H1 (cell line): ENCODE measurements at regions not wholly inside any gene's neighbourhood (a gene's known extent, or its start where the extent isn't known, plus 50 kb on each side); places are given as distances from the start of the nearest gene placed in this dataset.

Experiments used
- CTCF ChIA-PET: fragments of 300-600 bp; sonication (Branson Sonifier 250); formaldehyde crosslinking; loops from one replicate; lab custom pipeline; 2021; ENCODE audit not compliant: partially characterized antibody; lab: Charles Lee
- POLR2A ChIA-PET: fragments of 300-600 bp; sonication (Branson Sonifier 250); formaldehyde crosslinking; loops from one replicate; lab custom pipeline; 2021; ENCODE audit warnings: inconsistent platforms; ENCODE audit not compliant: partially characterized antibody; lab: Charles Lee
- DNase-seq, 2 experiments: peaks; one replicate each; pipeline versions ENCODE4 v3.0.0 to v3.0.0-alpha.2; 2010 to 2022; ENCODE audit warnings: low spot score in 2 of 2, low read depth in 1 of 2, mixed read lengths in 1 of 2
- FAIRE-seq: peaks from 2 replicates; lab custom pipeline; 2011; peaks lifted over from hg19 to GRCh38; lab: Jason Lieb, UNC
- H2AFZ ChIP-seq: 2 replicates; pipeline ENCODE4 v1.8.1; 2012; ENCODE audit warnings: low read length, inconsistent platforms
- H2AK5ac ChIP-seq: 2 replicates; pipeline ENCODE4 v1.6.1; 2013; ENCODE audit warnings: low read depth, low read length
- H2BK120ac ChIP-seq: replicated peaks from 2 replicates; pipeline ENCODE3; 2013; ENCODE audit warnings: low read depth, low read length, inconsistent platforms
- H2BK12ac ChIP-seq: 2 replicates; pipeline ENCODE4 v1.6.1; 2013; ENCODE audit warnings: low read depth, low read length
- H2BK15ac ChIP-seq: 2 replicates; pipeline ENCODE4 v1.6.1; 2013; ENCODE audit warnings: low read length
- H2BK20ac ChIP-seq: 2 replicates; pipeline ENCODE4 v1.6.1; 2013; ENCODE audit warnings: low read length
- H2BK5ac ChIP-seq: 2 replicates; pipeline ENCODE4 v1.6.1; 2013; ENCODE audit warnings: low read depth, low read length
- H3K14ac ChIP-seq: 2 replicates; pipeline ENCODE4 v1.6.1; 2013; ENCODE audit warnings: inconsistent platforms; ENCODE audit not compliant: insufficient read length
- H3K18ac ChIP-seq: 2 replicates; pipeline ENCODE4 v1.6.1; 2013; ENCODE audit warnings: low read length; ENCODE audit errors: extremely low read depth
- H3K23ac ChIP-seq: 2 replicates; pipeline ENCODE4 v1.6.1; 2013; ENCODE audit warnings: inconsistent platforms; ENCODE audit not compliant: insufficient read length
- H3K23me2 ChIP-seq: 2 replicates; pipeline ENCODE4 v1.6.1; 2013; ENCODE audit warnings: low read depth, low read length
- H3K27ac ChIP-seq: 2 replicates; pipeline ENCODE4 v1.6.1; 2011; ENCODE audit warnings: low read depth, low read length, inconsistent platforms
- H3K27me3 ChIP-seq, 4 experiments: replicated peaks in 1 of 4; 1 replicate in 1 of 4; 2 replicates in 3 of 4; pipeline versions ENCODE4 v1.6.1 to v1.8.1; 2011 to 2013; ENCODE audit warnings: low read length in 3 of 4, mild to moderate bottlenecking in 3 of 4, inconsistent platforms in 2 of 4, mixed read lengths in 2 of 4, moderate library complexity in 1 of 4; ENCODE audit not compliant: control insufficient read depth in 3 of 4, insufficient read depth in 3 of 4; ENCODE audit errors: extremely low read depth in 1 of 4
- H3K36me3 ChIP-seq, 4 experiments: 2 replicates each; pipeline versions ENCODE4 v1.6.1 to v1.8.1; 2011 to 2013; ENCODE audit warnings: mild to moderate bottlenecking in 4 of 4, low read length in 3 of 4, moderate library complexity in 2 of 4, control low read depth in 1 of 4, inconsistent platforms in 1 of 4; ENCODE audit not compliant: insufficient read depth in 4 of 4, control insufficient read depth in 2 of 4
- H3K4ac ChIP-seq: replicated peaks from 2 replicates; pipeline ENCODE3; 2013; ENCODE audit warnings: low read length, low read depth, mixed read lengths, inconsistent platforms; ENCODE audit not compliant: insufficient read length
- H3K4me1 ChIP-seq, 4 experiments: replicated peaks in 1 of 4; 1 replicate in 1 of 4; 2 replicates in 3 of 4; pipeline versions ENCODE4 v1.6.1 to v1.8.1; 2011 to 2013; ENCODE audit warnings: low read length in 3 of 4, inconsistent platforms in 2 of 4, mixed read lengths in 1 of 4; ENCODE audit not compliant: insufficient read depth in 4 of 4, control insufficient read depth in 3 of 4
- H3K4me2 ChIP-seq, 2 experiments: 2 replicates each; pipeline versions ENCODE4 v1.6.1 to v1.8.1; 2011 to 2013; ENCODE audit warnings: low read depth in 2 of 2, low read length in 2 of 2, control low read depth in 1 of 2, inconsistent platforms in 1 of 2, mild to moderate bottlenecking in 1 of 2; ENCODE audit not compliant: insufficient read depth in 1 of 2
- H3K4me3 ChIP-seq, 4 experiments: fragments of 200-600, 300-600 bp in 1 of 4; sonication (generic), shearing (Covaris generic), sonication (Bioruptor Twin) in 1 of 4; 2 replicates each; pipeline versions ENCODE4 v1.5.1 to v1.8.1; 2011 to 2016; ENCODE audit warnings: low read length in 4 of 4, low read depth in 3 of 4, control low read depth in 2 of 4, inconsistent platforms in 2 of 4, mild to moderate bottlenecking in 2 of 4, mixed read lengths in 1 of 4, moderate library complexity in 1 of 4; ENCODE audit not compliant: insufficient read depth in 2 of 4; ENCODE audit errors: extremely low read depth in 1 of 4
- H3K56ac ChIP-seq: replicated peaks from 2 replicates; pipeline ENCODE3; 2013; ENCODE audit warnings: low read depth, mild to moderate bottlenecking, mixed read lengths, low read length, inconsistent platforms; ENCODE audit not compliant: insufficient read length
- H3K79me1 ChIP-seq: 2 replicates; pipeline ENCODE4 v1.6.1; 2013; ENCODE audit warnings: low read depth, low read length, control low read depth
- H3K79me2 ChIP-seq, 2 experiments: 2 replicates each; pipeline versions ENCODE4 v1.6.1 to v1.8.1; 2012 to 2013; ENCODE audit warnings: low read length in 2 of 2, mild to moderate bottlenecking in 2 of 2, inconsistent platforms in 1 of 2; ENCODE audit not compliant: insufficient read depth in 2 of 2, control insufficient read depth in 1 of 2
- H3K9ac ChIP-seq, 4 experiments: replicated peaks in 1 of 4; 1 replicate in 1 of 4; 2 replicates in 3 of 4; pipeline versions ENCODE4 v1.6.1 to v1.8.1; 2011 to 2013; ENCODE audit warnings: low read depth in 3 of 4, low read length in 3 of 4, control low read depth in 2 of 4, mild to moderate bottlenecking in 2 of 4, moderate library complexity in 2 of 4, inconsistent platforms in 1 of 4; ENCODE audit errors: extremely low read depth in 1 of 4
- H3K9me3 ChIP-seq, 2 experiments: 2 replicates each; pipeline versions ENCODE4 v1.6.1 to v1.8.1; 2012 to 2013; ENCODE audit warnings: mild to moderate bottlenecking in 2 of 2, moderate library complexity in 2 of 2, control low read depth in 1 of 2, inconsistent platforms in 1 of 2, low read depth in 1 of 2, low read length in 1 of 2, mixed read lengths in 1 of 2; ENCODE audit not compliant: insufficient read depth in 2 of 2
- H4K20me1 ChIP-seq, 2 experiments: replicated peaks in 1 of 2; 2 replicates each; pipeline versions ENCODE3 to v1.8.1; 2011 to 2013; ENCODE audit warnings: inconsistent platforms in 2 of 2, low read length in 2 of 2, mild to moderate bottlenecking in 1 of 2; ENCODE audit not compliant: insufficient read depth in 2 of 2, control insufficient read depth in 1 of 2
- H4K5ac ChIP-seq: 2 replicates; pipeline ENCODE4 v1.6.1; 2013; ENCODE audit warnings: low read length, low read depth, mixed read lengths, inconsistent platforms; ENCODE audit not compliant: insufficient read length
- H4K8ac ChIP-seq: 2 replicates; pipeline ENCODE4 v1.8.0; 2013; ENCODE audit warnings: mild to moderate bottlenecking, moderate library complexity, low read length, inconsistent platforms; ENCODE audit not compliant: insufficient read depth; ENCODE audit errors: extremely low read depth
- H4K91ac ChIP-seq: replicated peaks from 2 replicates; pipeline ENCODE3; 2013; ENCODE audit warnings: low read length, mixed read lengths, inconsistent platforms; ENCODE audit not compliant: insufficient read length
- ASH2L ChIP-seq: fragments of 200-600, 300-600 bp; sonication (generic); IDR thresholded peaks from one replicate; pipeline ENCODE4 v1.7.1; 2017; ENCODE audit warnings: low read length
- BACH1 ChIP-seq: IDR thresholded peaks from 2 replicates; pipeline ENCODE4 v1.6.1; 2012; ENCODE audit warnings: low read length, improper control_type of control experiment
- CEBPB ChIP-seq: IDR thresholded peaks from 2 replicates; pipeline ENCODE4 v1.6.1; 2012; ENCODE audit warnings: low read depth, low read length
- CREB1 ChIP-seq: IDR thresholded peaks from 2 replicates; pipeline ENCODE4 v1.6.1; 2012; ENCODE audit warnings: inconsistent platforms
- EZH2 ChIP-seq: fragments of 200-600 bp; sonication (generic); IDR thresholded peaks from 2 replicates; pipeline ENCODE4 v1.7.1; 2012; ENCODE audit warnings: low read depth, mild to moderate bottlenecking, moderate library complexity, low read length, inconsistent platforms; ENCODE audit not compliant: severe bottlenecking
- HDAC2 ChIP-seq, 2 experiments: fragments of 300-600 bp in 1 of 2; sonication (generic) in 1 of 2; IDR thresholded peaks; 2 replicates each; pipeline ENCODE4 v1.6.1; 2011 to 2012; ENCODE audit warnings: low read depth in 2 of 2, low read length in 2 of 2, mild to moderate bottlenecking in 2 of 2, moderate library complexity in 2 of 2, borderline replicate concordance in 1 of 2, inconsistent platforms in 1 of 2
- RBBP5 ChIP-seq: IDR thresholded peaks from 2 replicates; pipeline ENCODE4 v1.7.1; 2012; ENCODE audit warnings: low read depth, mild to moderate bottlenecking, inconsistent platforms, low read length, moderate library complexity, borderline replicate concordance
- SP1 ChIP-seq: IDR thresholded peaks from 2 replicates; pipeline ENCODE4 v1.6.1; 2011; ENCODE audit warnings: low read depth, low read length
- SP2 ChIP-seq: IDR thresholded peaks from 2 replicates; pipeline ENCODE4 v1.6.1; 2012; ENCODE audit warnings: mild to moderate bottlenecking, low read length, inconsistent platforms
- WGBS, 2 experiments: shearing (Covaris generic) in 1 of 2; methylation state at CpG; one replicate each; pipeline versions ENCODE4 v1.1.6 to v1.1.7; 2013 to 2015; ENCODE audit warnings: low lambda C conversion rate in 2 of 2, mixed read lengths in 2 of 2, inconsistent platforms in 1 of 2, low coverage in 1 of 2, missing lambda C conversion rate in 1 of 2; ENCODE audit not compliant: insufficient replicate concordance in 2 of 2, insufficient coverage in 1 of 2, insufficient read length in 1 of 2; ENCODE audit errors: extremely low coverage in 1 of 2, missing lambda C conversion rate in 1 of 2; 5-methylcytosine and 5-hydroxymethylcytosine counted together

DNA sequence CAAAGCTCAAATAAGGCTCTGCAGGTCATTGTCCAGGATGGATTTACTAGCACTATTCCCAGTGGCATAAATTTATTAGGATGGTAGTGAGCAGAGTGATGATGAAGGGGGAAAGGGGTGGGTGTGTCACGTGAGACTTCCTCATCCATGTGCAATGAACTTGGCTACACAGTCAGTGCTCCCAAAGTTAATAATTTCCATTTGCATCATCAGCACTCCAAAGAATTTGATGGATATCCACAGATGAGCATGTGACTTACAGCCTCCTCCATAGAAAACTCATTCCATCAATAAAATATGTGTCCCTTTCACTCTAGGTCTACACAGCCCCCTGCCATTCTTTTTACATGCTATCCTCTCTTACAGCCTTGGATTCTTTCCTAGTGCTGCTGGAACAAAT lies 142.6 kb upstream of the PLPP4 start:
- Histone ChIP-seq H4K8ac (no peak overlapping the region), H2BK5ac (no peak overlapping the region), H2BK120ac (no peak overlapping the region), H3K14ac (no peak overlapping the region), H2BK12ac (no peak overlapping the region), H3K23ac (no peak overlapping the region), H4K5ac (no peak overlapping the region), H3K9me3 (no peaks in the 10 kb centered on the region), H3K9ac (no peak overlapping the region), H4K91ac (no peak overlapping the region), H3K4me3 (no peak overlapping the region), H3K23me2 (no peaks in the 10 kb centered on the region), H3K4me2 (no peak overlapping the region), H3K4ac (no peak overlapping the region), H3K27me3 (no peaks in the 10 kb centered on the region), H3K56ac (no peak overlapping the region), H3K79me2 (no peaks in the 10 kb centered on the region), H2AFZ (no peak overlapping the region), H3K4me1 (no peaks in the 10 kb centered on the region), H3K36me3 (no peaks in the 10 kb centered on the region), H4K20me1 (no peaks in the 10 kb centered on the region), H3K18ac (no peak overlapping the region), H2AK5ac (no peak overlapping the region), H3K79me1 (no peaks in the 10 kb centered on the region), H2BK20ac (no peak overlapping the region), H2BK15ac (no peak overlapping the region), H3K27ac (no peak overlapping the region)
- ChIA-PET CTCF (interaction anchor here (0.7 kb wide), 1 partner anchor 31 kb away, joined by 3 read pairs; no protein-coding TSS in a partner anchor), POLR2A (no interaction called here)
- 83% methylated on average over 1 of the region's 1 CpG; no CpG with 5 or more reads in 1 of the 2 experiments for WGBS, 2 experiments
- TF ChIP-seq ASH2L (no peak), EZH2 (no peak), SP2 (no peak), CREB1 (no peak), CEBPB (no peak), HDAC2 (IDR thresholded peaks at IDR 0.05; ENCODE audit: borderline replicate concordance in 1 of 2, low read depth in 2 of 2, low read length in 2 of 2) (no peak), SP1 (no peak), RBBP5 (no peak), BACH1 (no peak)
- no peak for FAIRE-seq
- no peak for DNase-seq
